NCI-H2196 (cell line): ENCODE measurements at regions not wholly inside any gene's neighbourhood (a gene's known extent, or its start where the extent isn't known, plus 50 kb on each side); places are given as distances from the start of the nearest gene placed in this dataset.
"Not testable (repeated sequence)": the region's sequence is repeated elsewhere in the genome, so short reads cannot be mapped to it uniquely, and the experiment has no call there.

ENCODE experiments used
- DNase-seq: peaks from one replicate; lab custom pipeline; 2025; ENCODE audit not compliant: unreplicated experiment; lab: John Stamatoyannopoulos, UW

- no peak for DNase-seq
These were observed 143.8 kb downstream of the FGF1 start for GRCh38 chr5:142542078-142542477.

- no peak for DNase-seq
These were observed 144.9 kb downstream of the FGF1 start for GRCh38 chr5:142540922-142541422.

DNA sequence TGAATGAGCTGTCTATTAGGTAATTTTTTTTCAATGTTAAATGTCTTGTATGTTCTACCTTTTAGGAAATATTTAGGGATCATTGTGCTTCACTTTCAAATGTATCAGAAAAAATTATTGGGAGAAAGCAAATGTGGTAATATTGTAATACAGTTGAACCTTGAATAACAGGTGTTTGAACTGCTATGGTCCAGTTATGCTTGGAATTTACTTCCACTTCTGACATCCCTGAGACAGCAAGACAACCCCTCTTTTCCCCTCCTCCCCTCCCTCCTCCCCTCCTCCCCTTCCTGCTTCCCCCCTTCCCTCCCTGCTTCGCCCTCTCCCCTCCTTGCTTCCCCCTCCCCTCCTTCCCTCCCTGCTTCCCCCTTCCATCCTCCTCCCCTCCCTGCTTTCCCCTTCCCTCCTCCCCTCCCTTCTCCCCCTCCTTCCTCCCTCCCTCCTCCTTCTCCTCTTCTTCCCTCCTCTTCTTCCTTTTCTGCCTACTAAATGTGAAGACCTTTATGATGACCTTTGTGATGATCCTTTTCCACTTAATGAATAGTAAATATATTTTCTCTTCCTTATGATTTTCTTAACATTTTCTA is 146.6 kb downstream of the FGF1 start:
- no peak for DNase-seq

DNA sequence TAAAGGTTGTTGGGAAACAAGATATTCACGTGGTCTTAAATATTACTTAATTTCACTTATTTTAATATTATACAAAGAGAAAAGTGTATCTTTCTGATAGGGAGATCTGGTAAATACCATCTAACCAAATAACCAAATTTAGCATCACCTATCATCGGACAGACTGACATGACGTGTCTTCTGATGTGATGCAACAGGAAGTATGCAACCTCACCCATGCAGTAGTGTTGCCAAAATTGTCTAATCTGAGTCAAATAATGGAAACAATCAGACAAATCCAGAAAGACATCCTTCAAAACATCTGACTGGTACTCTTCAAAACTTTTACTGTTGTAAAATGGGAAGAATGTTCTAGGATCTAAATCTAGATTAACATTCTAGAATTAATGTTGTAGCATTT is 148.0 kb downstream of the FGF1 start:
- no peak for DNase-seq

- DNase-seq, result no peak
These were observed 153.1 kb downstream of the FGF1 start for GRCh38 chr5:142532781-142533176.

DNA sequence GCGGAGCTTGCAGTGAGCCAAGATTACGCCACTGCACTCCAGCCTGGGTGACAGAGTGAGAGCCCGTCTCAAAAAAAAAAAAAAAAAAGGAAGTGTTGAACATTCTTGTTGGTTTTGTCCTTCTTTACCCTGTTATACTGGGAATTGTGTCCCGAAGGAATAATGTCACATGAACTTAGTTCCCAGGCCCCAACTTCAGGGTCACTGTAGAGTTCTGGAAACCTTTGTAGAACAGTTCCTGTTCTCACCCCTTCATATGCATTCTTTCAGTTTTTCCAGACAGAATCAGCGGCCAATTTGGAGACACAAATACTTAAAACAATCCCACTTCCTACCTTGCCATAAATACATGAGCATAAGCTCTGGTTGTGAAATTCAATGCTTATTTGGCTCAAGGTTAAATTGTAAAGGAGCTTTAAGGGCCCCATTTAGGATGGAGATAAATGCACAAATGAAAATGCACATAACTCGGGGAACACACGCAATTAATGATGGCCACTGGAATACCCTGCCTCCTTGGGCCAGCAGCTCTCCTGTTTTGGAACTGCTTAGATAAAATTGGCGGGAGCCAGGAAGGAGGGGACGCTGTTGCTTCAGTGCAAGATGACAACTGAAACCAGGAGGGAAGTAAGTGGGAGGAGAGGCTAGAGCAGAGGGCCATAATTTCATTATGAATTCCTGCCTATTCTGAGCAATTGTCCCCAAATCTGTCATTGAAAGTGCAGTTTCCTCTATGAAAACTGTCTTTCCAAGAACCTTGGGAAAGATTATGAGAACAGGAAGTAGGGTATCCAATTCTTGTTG is 153.7 kb downstream of the FGF1 start:
- DNase-seq, result no peak

DNA sequence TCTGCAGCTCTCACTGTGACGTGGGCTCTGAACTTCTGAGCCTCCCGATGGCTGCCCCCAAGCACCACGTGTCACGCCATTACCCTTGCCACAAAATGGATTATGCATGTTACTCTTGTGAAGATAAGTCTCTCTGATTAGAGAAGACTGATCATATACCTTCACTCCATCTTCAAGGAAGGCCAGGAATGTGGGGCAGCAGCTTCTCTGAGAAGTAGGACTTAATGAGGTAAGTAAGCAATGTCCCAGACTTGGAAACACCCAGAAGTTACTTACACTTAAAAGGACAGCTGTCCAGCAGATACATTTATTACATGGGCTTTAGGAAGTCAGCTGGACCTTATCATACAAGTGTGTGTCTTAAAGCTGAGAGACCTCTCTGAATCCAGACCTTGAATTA is 155.0 kb downstream of the FGF1 start:
- no peak for DNase-seq

GRCh38 chr5:142529626-142530278 is 156.1 kb downstream of the FGF1 start:
- DNase-seq, result no peak

- no peak for DNase-seq
These were observed 158.1 kb downstream of the FGF1 start for GRCh38 chr5:142527664-142528295.

- DNase-seq, result no peak
These were observed 158.7 kb downstream of the FGF1 start for GRCh38 chr5:142527234-142527633.

DNA sequence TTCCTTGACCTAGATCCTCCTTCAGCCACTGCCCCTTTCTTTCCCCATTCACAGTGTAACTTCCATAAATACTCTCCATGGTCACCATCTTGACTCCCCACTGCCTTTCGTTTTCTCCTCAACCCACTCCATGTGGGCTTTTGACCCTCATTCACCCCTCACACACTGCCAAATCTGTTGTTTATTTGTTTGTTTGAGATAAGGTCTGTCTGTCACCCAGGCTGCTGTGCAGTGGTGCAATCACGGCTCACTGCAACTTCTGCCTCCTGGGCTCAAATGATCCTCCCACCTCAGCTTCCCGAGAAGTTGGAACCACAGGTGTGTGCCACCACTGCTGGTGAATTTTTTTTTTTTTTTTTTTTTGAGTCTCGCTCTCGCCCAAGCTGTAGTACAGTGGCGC is 162.9 kb downstream of the FGF1 start:
- no peak for DNase-seq

DNA sequence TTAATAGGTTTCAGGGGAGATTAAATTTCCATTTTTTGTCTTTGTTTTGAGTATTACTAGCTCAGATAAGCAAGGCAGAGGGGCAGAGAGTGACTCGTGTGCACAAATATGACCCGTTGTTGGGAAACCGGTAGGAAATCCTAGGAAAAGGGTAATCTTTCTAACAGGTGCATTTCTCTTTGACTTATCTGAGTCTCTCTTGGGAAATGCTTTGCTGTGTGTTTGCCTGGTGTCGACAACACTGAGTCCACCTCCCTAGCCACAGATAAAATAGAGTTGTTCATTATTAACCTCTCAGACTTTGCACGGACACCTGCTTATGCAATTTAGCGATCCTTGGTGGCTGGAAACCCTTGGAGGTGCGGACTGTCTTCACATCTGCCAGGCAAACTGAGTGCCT is 164.2 kb downstream of the FGF1 start:
- no peak for DNase-seq

DNA sequence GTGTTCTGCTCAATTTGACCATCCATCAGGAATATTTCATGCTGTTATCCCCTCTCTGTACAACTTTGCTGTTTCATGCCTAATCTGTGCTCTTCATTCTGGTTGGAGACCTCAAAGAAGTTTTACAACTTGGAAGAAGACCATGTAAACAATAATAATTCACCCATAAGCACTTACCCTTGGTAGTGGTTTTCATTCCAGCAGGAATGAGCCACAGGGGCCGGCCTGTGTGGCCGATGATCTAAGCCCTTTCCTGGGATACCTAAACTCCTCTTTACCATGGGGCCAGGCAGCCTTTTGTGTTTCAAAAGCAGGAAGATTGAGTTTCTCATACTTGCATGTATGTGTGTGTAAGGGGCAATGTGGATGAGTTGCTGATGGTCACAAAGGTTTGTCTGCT is 165.0 kb downstream of the FGF1 start:
- DNase-seq, result no peak

GRCh38 chr5:142519913-142520312 is 166.0 kb downstream of the FGF1 start:
- not testable (repeated sequence) for DNase-seq

- no peak for DNase-seq
These were observed 168.1 kb downstream of the FGF1 start for GRCh38 chr5:142517840-142518239.

DNA sequence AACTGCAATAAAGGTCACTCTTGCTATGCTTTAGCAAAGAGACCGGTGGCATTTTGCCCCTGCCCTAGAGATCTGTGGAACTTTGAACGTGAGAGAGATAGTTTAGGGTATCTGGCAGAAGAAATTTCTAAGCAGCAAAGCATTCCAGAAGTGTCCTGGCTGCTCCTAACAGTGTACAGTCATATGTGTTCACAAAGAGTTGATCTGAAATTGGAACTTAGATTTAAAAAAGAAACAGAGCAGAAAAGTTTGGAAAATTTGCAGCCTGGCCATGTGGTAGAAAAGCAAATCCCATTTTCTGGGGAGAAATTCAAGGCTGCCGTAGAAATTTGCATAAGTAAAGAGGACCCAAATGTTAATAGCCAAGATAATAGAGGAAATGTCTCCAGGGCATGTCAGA is 169.2 kb downstream of the FGF1 start:
- DNase-seq, result no peak

DNA sequence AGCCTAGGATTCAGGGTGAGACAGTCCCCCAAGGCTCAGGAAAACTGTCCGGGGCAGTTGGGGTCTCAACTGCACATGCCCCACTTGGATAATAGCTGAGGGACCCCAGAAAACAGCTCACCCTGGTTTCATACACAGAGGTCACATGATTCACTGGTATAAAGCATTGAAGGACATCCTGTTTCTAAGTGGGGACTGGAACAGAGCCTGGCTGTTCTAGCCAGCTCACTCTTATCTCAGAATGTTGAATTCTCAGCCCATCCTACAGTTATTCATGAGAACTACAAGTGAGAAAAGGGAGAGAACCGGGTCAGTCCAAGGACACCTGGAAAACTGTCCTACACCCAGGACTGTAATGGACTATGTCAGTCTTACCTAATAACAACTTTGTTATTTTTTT is 170.9 kb downstream of the FGF1 start:
- DNase-seq, result no peak

DNA sequence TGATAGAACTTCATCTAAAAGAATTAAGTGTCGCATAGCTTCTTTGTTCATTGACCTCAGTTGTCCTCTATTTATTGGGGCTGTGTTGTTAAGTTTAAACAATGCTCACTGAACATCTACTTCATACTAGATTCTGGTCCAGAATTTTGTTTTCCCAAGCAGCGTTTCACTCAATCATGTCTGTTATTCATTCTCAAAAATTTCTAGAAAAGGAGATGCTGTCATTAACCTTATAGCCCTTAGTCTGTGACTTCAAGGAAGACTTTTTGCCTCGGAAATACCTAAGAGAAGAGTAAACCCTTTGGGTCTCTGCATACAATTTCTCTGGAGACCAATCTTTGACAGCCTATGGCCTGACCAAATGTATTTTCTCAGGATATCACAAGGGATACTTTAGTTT is 171.7 kb downstream of the FGF1 start:
- no peak for DNase-seq

DNA sequence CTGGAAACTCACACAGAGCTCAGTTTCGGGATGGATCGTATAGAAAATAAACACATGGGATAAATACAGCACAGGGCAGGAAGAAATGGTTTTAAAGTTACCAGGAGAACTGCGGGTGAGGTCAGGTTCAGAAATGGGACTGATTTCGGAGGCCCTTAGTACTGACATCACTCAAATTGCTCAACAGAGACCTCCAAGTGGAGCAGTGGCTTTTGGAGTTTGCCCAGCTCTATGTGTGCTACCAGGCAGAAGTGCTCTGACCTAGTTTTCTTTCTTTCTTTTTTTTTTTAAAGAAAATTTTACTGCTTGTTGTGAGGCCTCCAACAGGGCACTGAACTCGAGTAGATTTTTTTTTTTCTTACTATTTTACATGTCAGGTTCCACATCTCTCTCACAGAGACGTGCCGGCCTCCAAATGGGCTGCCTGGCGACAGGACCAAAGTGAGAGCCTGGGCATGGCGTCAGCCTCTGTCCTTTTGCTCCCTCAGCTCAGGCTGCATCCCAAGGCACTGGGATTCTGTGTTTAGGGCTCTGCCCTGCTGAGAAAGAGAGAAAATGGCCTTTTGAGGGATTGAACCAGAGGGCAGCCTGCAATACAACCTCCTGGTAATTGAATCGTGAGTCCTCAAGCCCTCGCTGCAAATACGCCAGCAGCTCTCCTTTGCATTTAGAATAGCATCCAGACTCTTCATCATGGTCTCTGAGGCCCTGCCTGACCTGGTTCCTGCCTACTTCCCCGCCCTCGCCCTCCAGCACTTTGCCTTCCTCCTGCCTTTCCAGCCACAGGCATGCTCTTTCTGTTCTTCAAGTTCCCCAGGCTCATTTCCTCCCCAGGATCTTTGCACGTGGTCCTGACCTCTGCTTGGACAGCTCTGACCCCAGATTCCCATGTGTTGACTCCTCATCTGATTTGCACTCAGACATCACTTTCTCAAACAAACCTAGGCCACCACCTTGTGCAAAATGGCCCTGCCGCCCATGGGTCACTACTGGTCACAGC is 173.5 kb downstream of the FGF1 start:
- no peak for DNase-seq

DNA sequence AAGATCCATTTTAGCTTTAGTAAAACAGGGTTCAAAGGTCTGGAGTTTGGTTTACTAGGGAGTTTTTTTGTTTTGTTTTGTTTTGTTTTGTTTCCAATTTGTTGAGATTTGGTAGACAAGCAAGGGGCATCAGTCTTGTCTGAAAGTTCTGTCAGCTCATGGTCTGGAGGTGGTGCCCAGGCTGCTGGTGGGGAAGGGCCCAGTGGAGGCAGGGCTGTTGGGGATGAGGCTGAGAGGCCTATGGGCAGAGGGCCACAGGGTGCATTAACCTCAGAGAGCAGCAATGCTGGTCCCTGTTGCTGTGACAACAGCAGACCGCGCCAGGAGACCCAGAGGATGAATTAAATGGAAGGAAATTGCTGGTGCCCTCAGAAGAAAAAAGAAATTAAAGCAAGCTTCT is 174.5 kb downstream of the FGF1 start:
- no peak for DNase-seq

DNA sequence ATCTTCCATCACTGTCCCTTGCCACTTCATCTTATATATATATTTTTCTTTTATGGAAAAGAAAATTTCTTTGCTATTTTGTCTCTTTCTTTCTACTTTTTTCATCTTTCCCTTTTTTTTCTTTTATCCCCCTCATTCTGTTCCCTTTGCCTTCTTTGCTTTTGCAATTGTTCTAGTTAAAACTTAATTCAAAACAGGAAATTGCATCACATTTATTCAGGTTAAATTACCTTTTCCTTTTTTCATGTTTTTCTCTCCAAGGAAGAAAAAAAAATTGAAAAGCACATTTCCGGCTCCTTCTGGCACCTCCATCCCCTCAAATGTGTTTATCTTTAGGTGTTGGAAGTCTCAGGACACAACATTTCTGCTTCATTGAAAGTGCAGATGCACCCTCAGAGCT is 176.9 kb downstream of the FGF1 start:
- no peak for DNase-seq
